ENCODE measurements at regions not wholly inside any gene's neighbourhood (a gene's known extent, or its start where the extent isn't known, plus 50 kb on each side); places are given as distances from the start of the nearest gene placed in this dataset.
A peak's percentile ranks its signal among the peaks of the same experiment; 100 is the strongest.

GRCh38 chr6:140051521-140052512 lies 677.4 kb upstream of the CITED2 start:
- H3K4me1 ChIP-seq (ENCODE audit: insufficient read depth, low read length), result peaks cover 36% of the 10 kb centered on the region

GRCh38 chr6:140050101-140050995 lies 675.9 kb upstream of the CITED2 start:
- Mint-ChIP-seq H3K4me1 (ENCODE audit: low read depth, unreplicated experiment) (peaks cover 33% of the 10 kb centered on the region), H3K36me3 (ENCODE audit: low read depth, unreplicated experiment) (peaks cover 3% of the 10 kb centered on the region), H3K9me3 (ENCODE audit: unreplicated experiment) (no peaks in the 10 kb centered on the region), H3K27me3 (ENCODE audit: low read depth, unreplicated experiment) (no peaks in the 10 kb centered on the region), H3K4me3 (ENCODE audit: unreplicated experiment) (no peak overlapping the region), H3K27ac (ENCODE audit: unreplicated experiment) (peak overlapping the region; percentile 90)
- peak overlapping the region; percentile 54 for H3K4me2 ChIP-seq (ENCODE audit: low read length)
- no peaks in the 10 kb centered on the region for H3K9me3 ChIP-seq (ENCODE audit: insufficient read depth, low read depth, low read length)
- no peaks in the 10 kb centered on the region for H3K79me2 ChIP-seq (ENCODE audit: insufficient read depth, low read length)
- H3K36me3 ChIP-seq (ENCODE audit: insufficient read depth, low read length), result no peaks in the 10 kb centered on the region
- DNase-seq (ENCODE audit: low read depth), result peak; percentile 86
- H4K20me1 ChIP-seq (ENCODE audit: insufficient read depth, low read length), result no peaks in the 10 kb centered on the region
- H3K27ac ChIP-seq (ENCODE audit: low read depth, low read length), result peak overlapping the region; percentile 94
- no peak overlapping the region for H2AFZ ChIP-seq (ENCODE audit: low read depth, low read length)
- H3K9ac ChIP-seq (ENCODE audit: low read length), result peak overlapping the region; percentile 76
- peaks cover 36% of the 10 kb centered on the region for H3K4me1 ChIP-seq (ENCODE audit: insufficient read depth, low read length)
- no peaks in the 10 kb centered on the region for H3K27me3 ChIP-seq (ENCODE audit: insufficient read depth, low read length)
- no peak overlapping the region for H3K4me3 ChIP-seq (ENCODE audit: insufficient read depth, low read depth, low read length)
- TF ChIP-seq EZH2 (IDR thresholded peaks at IDR 0.05; ENCODE audit: insufficient read depth, low read length) (no peak), CTCF (IDR thresholded peaks at IDR 0.05; ENCODE audit: insufficient read depth, low read depth, low read length) (no peak)
- peak; percentile 81 for FAIRE-seq

More at GRCh38 chr6:140051521-140052512, 677.4 kb upstream of the CITED2 start:
- no peak overlapping the region for H3K4me3 Mint-ChIP-seq (ENCODE audit: unreplicated experiment)
- Histone ChIP-seq H3K27ac (ENCODE audit: low read depth, low read length) (peak overlapping the region; percentile 94), H2AFZ (ENCODE audit: low read depth, low read length) (peak overlapping the region; percentile 4), H3K4me3 (ENCODE audit: insufficient read depth, low read depth, low read length) (no peak overlapping the region), H3K9ac (ENCODE audit: low read length) (peak overlapping the region; percentile 76), H3K27me3 (ENCODE audit: insufficient read depth, low read length) (no peaks in the 10 kb centered on the region), H3K9me3 (ENCODE audit: insufficient read depth, low read depth, low read length) (no peaks in the 10 kb centered on the region), H3K4me2 (ENCODE audit: low read length) (peak overlapping the region; percentile 54), H3K79me2 (ENCODE audit: insufficient read depth, low read length) (no peaks in the 10 kb centered on the region), H4K20me1 (ENCODE audit: insufficient read depth, low read length) (no peaks in the 10 kb centered on the region), H3K36me3 (ENCODE audit: insufficient read depth, low read length) (no peaks in the 10 kb centered on the region)
- TF ChIP-seq EZH2 (IDR thresholded peaks at IDR 0.05; ENCODE audit: insufficient read depth, low read length) (no peak), CTCF (IDR thresholded peaks at IDR 0.05; ENCODE audit: insufficient read depth, low read depth, low read length) (no peak)
- H3K27ac Mint-ChIP-seq (ENCODE audit: unreplicated experiment), result peak overlapping the region; percentile 90
- no peaks in the 10 kb centered on the region for H3K36me3 Mint-ChIP-seq (ENCODE audit: low read depth, unreplicated experiment)
- H3K4me1 Mint-ChIP-seq (ENCODE audit: low read depth, unreplicated experiment), result peaks cover 33% of the 10 kb centered on the region
- H3K27me3 Mint-ChIP-seq (ENCODE audit: low read depth, unreplicated experiment), result no peaks in the 10 kb centered on the region
- no peaks in the 10 kb centered on the region for H3K9me3 Mint-ChIP-seq (ENCODE audit: unreplicated experiment)
- DNase-seq (ENCODE audit: low read depth) (peak; percentile 99), FAIRE-seq (peak; percentile 97)
